ENCODE measurements at regions not wholly inside any gene's neighbourhood (a gene's known extent, or its start where the extent isn't known, plus 50 kb on each side); places are given as distances from the start of the nearest gene placed in this dataset.

DNA sequence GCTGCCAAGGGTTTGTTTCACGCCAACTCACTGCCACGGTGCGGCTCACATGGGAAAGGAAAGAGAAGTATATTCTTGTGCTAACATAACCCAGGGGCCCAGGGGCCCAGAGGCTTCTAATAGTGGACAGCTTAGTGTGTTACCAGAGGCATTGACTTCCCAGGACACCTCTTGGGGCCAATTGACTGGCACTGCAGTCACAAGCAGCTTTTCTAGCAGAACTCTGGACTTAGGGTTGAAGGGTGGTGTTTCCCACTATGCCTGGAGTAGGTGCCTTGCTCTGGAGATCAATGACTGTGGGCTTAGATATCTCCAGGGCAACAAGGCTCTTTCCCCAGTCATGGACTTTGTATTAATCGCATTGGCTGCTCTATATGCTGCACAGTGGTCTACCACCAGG lies 172.7 kb upstream of the KBTBD8 start:
- TF ChIP-seq, protein P1, sequence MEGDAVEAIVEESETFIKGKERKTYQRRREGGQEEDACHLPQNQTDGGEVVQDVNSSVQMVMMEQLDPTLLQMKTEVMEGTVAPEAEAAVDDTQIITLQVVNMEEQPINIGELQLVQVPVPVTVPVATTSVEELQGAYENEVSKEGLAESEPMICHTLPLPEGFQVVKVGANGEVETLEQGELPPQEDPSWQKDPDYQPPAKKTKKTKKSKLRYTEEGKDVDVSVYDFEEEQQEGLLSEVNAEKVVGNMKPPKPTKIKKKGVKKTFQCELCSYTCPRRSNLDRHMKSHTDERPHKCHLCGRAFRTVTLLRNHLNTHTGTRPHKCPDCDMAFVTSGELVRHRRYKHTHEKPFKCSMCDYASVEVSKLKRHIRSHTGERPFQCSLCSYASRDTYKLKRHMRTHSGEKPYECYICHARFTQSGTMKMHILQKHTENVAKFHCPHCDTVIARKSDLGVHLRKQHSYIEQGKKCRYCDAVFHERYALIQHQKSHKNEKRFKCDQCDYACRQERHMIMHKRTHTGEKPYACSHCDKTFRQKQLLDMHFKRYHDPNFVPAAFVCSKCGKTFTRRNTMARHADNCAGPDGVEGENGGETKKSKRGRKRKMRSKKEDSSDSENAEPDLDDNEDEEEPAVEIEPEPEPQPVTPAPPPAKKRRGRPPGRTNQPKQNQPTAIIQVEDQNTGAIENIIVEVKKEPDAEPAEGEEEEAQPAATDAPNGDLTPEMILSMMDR (IDR thresholded peaks at IDR 0.05; ENCODE audit: unreplicated experiment), result no peak
- H3K4me1 Mint-ChIP-seq (ENCODE audit: unreplicated experiment), result peaks cover 4% of the 10 kb centered on the region
- no peak overlapping the region for H3K4me3 Mint-ChIP-seq (ENCODE audit: unreplicated experiment)
- no peak for DNase-seq (ENCODE audit: low spot score)
- peaks cover 5% of the 10 kb centered on the region for H3K27me3 Mint-ChIP-seq (ENCODE audit: unreplicated experiment)
- no peaks in the 10 kb centered on the region for H3K36me3 Mint-ChIP-seq (ENCODE audit: low read depth, unreplicated experiment)
- H3K9me3 Mint-ChIP-seq (ENCODE audit: unreplicated experiment), result no peaks in the 10 kb centered on the region
- H3K27ac Mint-ChIP-seq (ENCODE audit: unreplicated experiment), result no peak overlapping the region

DNA sequence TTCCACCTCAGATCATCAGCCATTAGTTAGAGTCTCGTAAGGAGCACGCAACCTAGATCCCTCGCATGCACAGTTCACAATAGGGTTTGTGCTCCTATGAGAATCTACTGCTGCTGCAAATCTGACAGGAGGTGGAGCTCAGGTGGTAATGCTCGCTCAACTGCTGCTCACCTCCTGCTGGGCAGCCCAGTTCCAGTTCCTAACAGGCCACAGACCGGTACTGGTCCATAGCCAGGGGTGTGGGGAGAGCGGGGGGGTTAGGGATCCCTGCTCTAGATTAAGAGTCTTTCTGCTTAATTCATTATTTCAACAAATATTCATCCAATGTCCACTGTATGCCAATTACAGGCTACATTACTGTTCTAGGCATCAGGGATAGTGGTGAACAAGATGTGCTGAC lies 170.4 kb upstream of the KBTBD8 start:
- Mint-ChIP-seq H3K4me3 (ENCODE audit: unreplicated experiment) (no peak overlapping the region), H3K9me3 (ENCODE audit: unreplicated experiment) (no peaks in the 10 kb centered on the region), H3K27ac (ENCODE audit: unreplicated experiment) (no peak overlapping the region), H3K4me1 (ENCODE audit: unreplicated experiment) (no peaks in the 10 kb centered on the region), H3K36me3 (ENCODE audit: low read depth, unreplicated experiment) (no peaks in the 10 kb centered on the region), H3K27me3 (ENCODE audit: unreplicated experiment) (peaks cover 5% of the 10 kb centered on the region)
- TF ChIP-seq, protein P1 (IDR thresholded peaks at IDR 0.05; ENCODE audit: unreplicated experiment), result no peak
- no peak for DNase-seq (ENCODE audit: low spot score)

DNA sequence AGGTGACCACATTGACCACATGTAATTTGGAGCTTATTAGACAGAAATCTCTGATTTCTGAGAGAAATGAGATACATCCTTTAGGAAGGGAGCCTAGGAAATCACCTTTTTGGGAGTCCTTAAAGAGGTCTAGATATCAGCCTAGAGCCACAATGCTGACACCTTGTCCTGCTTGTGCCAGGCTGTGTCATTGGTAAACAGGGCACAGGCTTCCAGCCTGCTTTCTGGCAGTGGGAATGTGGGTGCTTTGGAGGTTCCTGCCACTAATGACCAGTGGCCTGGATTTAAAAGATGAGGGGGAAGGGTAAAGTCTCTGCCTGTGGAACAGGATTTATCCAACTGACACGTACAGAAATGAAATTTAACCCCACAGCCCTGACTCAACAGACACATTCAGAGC lies 169.8 kb upstream of the KBTBD8 start:
- TF ChIP-seq, protein P1 (IDR thresholded peaks at IDR 0.05; ENCODE audit: unreplicated experiment), result no peak
- H3K27ac Mint-ChIP-seq (ENCODE audit: unreplicated experiment), result no peak overlapping the region
- H3K27me3 Mint-ChIP-seq (ENCODE audit: unreplicated experiment), result peaks cover 5% of the 10 kb centered on the region
- no peaks in the 10 kb centered on the region for H3K9me3 Mint-ChIP-seq (ENCODE audit: unreplicated experiment)
- no peak overlapping the region for H3K4me3 Mint-ChIP-seq (ENCODE audit: unreplicated experiment)
- H3K36me3 Mint-ChIP-seq (ENCODE audit: low read depth, unreplicated experiment), result no peaks in the 10 kb centered on the region
- no peaks in the 10 kb centered on the region for H3K4me1 Mint-ChIP-seq (ENCODE audit: unreplicated experiment)
- no peak for DNase-seq (ENCODE audit: low spot score)

GRCh38 chr3:66830301-66830700 lies 167.8 kb upstream of the KBTBD8 start:
- Mint-ChIP-seq H3K27ac (ENCODE audit: unreplicated experiment) (no peak overlapping the region), H3K4me1 (ENCODE audit: unreplicated experiment) (no peaks in the 10 kb centered on the region), H3K27me3 (ENCODE audit: unreplicated experiment) (peaks cover 5% of the 10 kb centered on the region), H3K9me3 (ENCODE audit: unreplicated experiment) (no peaks in the 10 kb centered on the region), H3K36me3 (ENCODE audit: low read depth, unreplicated experiment) (no peaks in the 10 kb centered on the region), H3K4me3 (ENCODE audit: unreplicated experiment) (no peak overlapping the region)
- no peak for DNase-seq (ENCODE audit: low spot score)
- TF ChIP-seq, protein P1 (IDR thresholded peaks at IDR 0.05; ENCODE audit: unreplicated experiment), result no peak

GRCh38 chr3:66831931-66832330 lies 166.2 kb upstream of the KBTBD8 start:
- no peaks in the 10 kb centered on the region for H3K36me3 Mint-ChIP-seq (ENCODE audit: low read depth, unreplicated experiment)
- no peaks in the 10 kb centered on the region for H3K4me1 Mint-ChIP-seq (ENCODE audit: unreplicated experiment)
- no peak overlapping the region for H3K27ac Mint-ChIP-seq (ENCODE audit: unreplicated experiment)
- no peaks in the 10 kb centered on the region for H3K9me3 Mint-ChIP-seq (ENCODE audit: unreplicated experiment)
- DNase-seq (ENCODE audit: low spot score), result no peak
- H3K27me3 Mint-ChIP-seq (ENCODE audit: unreplicated experiment), result peaks cover 2% of the 10 kb centered on the region
- no peak overlapping the region for H3K4me3 Mint-ChIP-seq (ENCODE audit: unreplicated experiment)
- TF ChIP-seq, protein P1 (IDR thresholded peaks at IDR 0.05; ENCODE audit: unreplicated experiment), result no peak

Data from endothelial cell (in vitro differentiated cells).